KMS-11 (cell line): ENCODE measurements at regions not wholly inside any gene's neighbourhood (a gene's known extent, or its start where the extent isn't known, plus 50 kb on each side); places are given as distances from the start of the nearest gene placed in this dataset.

ENCODE experiments used
- H2AFZ ChIP-seq: fragments of 200-600 bp; sonication (generic); 2 replicates; pipeline ENCODE4 v1.6.1; 2016; ENCODE audit warnings: antibody characterized with exemption, mixed run types, low read depth
- H3K27ac ChIP-seq: fragments of 200-600 bp; sonication (generic); 2 replicates; pipeline ENCODE4 v1.6.1; 2016; ENCODE audit warnings: mild to moderate bottlenecking, mixed run types
- H3K27me3 ChIP-seq: fragments of 200-600 bp; sonication (generic); 2 replicates; pipeline ENCODE4 v1.6.1; 2017; ENCODE audit warnings: mild to moderate bottlenecking, low read depth, mixed run types, moderate library complexity; ENCODE audit not compliant: insufficient read depth
- H3K36me3 ChIP-seq: fragments of 200-600 bp; sonication (generic); 2 replicates; pipeline ENCODE4 v1.6.1; 2017; ENCODE audit warnings: mild to moderate bottlenecking, mixed run types; ENCODE audit not compliant: insufficient read depth
- H3K4me1 ChIP-seq: fragments of 200-600 bp; sonication (generic); 2 replicates; pipeline ENCODE4 v1.6.1; 2016; ENCODE audit warnings: mild to moderate bottlenecking, low read depth, mixed run types; ENCODE audit not compliant: poor library complexity, severe bottlenecking
- H3K4me2 ChIP-seq: fragments of 200-600 bp; sonication (generic); 2 replicates; pipeline ENCODE4 v1.7.0; 2016; ENCODE audit warnings: mild to moderate bottlenecking, mixed run types
- H3K4me3 ChIP-seq: fragments of 200-600 bp; sonication (generic); IDR thresholded peaks from 2 replicates; pipeline ENCODE4 v1.6.1; 2017; ENCODE audit warnings: low read depth, low read length, mixed read lengths; ENCODE audit not compliant: insufficient read depth
- H3K79me2 ChIP-seq: fragments of 200-600 bp; sonication (generic); 2 replicates; pipeline ENCODE4 v1.6.1; 2016; ENCODE audit warnings: low read depth, mixed run types; ENCODE audit not compliant: insufficient read depth
- H3K9ac ChIP-seq: fragments of 200-600 bp; sonication (generic); 2 replicates; pipeline ENCODE4 v1.6.1; 2016; ENCODE audit warnings: mild to moderate bottlenecking, mixed run types
- H4K20me1 ChIP-seq: fragments of 200-600 bp; sonication (generic); 2 replicates; pipeline ENCODE4 v1.6.1; 2016; ENCODE audit warnings: mild to moderate bottlenecking, mixed run types; ENCODE audit not compliant: insufficient read depth
- CTCF ChIP-seq: fragments of 200-600 bp; sonication (generic); conservative IDR thresholded peaks from 2 replicates; pipeline ENCODE4 v1.6.1; 2017; ENCODE audit warnings: low read depth, mild to moderate bottlenecking, antibody characterized with exemption, low read length, moderate library complexity, mixed read lengths

DNA sequence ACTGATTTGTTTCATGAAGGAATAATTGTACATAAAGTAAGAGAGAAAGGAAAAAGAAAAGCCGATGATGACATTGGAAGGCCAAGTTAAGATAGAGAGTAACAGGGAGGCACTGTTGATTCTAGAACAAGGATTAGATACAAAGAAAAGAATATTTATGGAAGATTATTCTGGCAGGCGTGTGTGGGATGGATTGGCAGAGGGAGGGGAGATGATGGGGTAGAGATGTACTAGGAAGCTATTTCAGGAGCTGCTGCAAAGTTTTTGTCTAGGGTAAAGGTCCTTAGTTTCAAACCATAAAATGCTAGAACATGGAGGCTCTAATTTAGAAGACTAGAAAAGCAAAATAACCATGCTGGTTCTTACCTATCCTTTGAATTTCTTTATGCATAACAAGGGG lies 280.0 kb upstream of the LRRN1 start:
- TF ChIP-seq CTCF = no peak
- H3K36me3 ChIP-seq = no peaks in the 10 kb centered on the region
- no peak overlapping the region for H2AFZ ChIP-seq
- no peak overlapping the region for H3K27ac ChIP-seq
- no peak overlapping the region for H3K4me2 ChIP-seq
- no peaks in the 10 kb centered on the region for H3K79me2 ChIP-seq
- H4K20me1 ChIP-seq = no peaks in the 10 kb centered on the region
- no peak overlapping the region for H3K9ac ChIP-seq
- no peaks in the 10 kb centered on the region for H3K4me1 ChIP-seq
- H3K4me3 ChIP-seq = no peak overlapping the region
- H3K27me3 ChIP-seq = no peaks in the 10 kb centered on the region

GRCh38 chr3:3516996-3517395 lies 282.2 kb upstream of the LRRN1 start:
- no peak overlapping the region for H3K27ac ChIP-seq
- no peak overlapping the region for H2AFZ ChIP-seq
- no peaks in the 10 kb centered on the region for H3K27me3 ChIP-seq
- H3K4me1 ChIP-seq = no peaks in the 10 kb centered on the region
- H3K36me3 ChIP-seq = no peaks in the 10 kb centered on the region
- H3K4me3 ChIP-seq = no peak overlapping the region
- H3K9ac ChIP-seq = no peak overlapping the region
- H3K4me2 ChIP-seq = no peak overlapping the region
- H4K20me1 ChIP-seq = no peaks in the 10 kb centered on the region
- TF ChIP-seq CTCF = no peak
- no peaks in the 10 kb centered on the region for H3K79me2 ChIP-seq

GRCh38 chr3:3516384-3516783 lies 282.8 kb upstream of the LRRN1 start:
- no peak overlapping the region for H3K9ac ChIP-seq
- no peak overlapping the region for H3K4me3 ChIP-seq
- no peaks in the 10 kb centered on the region for H3K4me1 ChIP-seq
- no peak for TF ChIP-seq CTCF
- H3K36me3 ChIP-seq = no peaks in the 10 kb centered on the region
- no peak overlapping the region for H3K4me2 ChIP-seq
- no peaks in the 10 kb centered on the region for H3K27me3 ChIP-seq
- no peaks in the 10 kb centered on the region for H3K79me2 ChIP-seq
- no peak overlapping the region for H2AFZ ChIP-seq
- H4K20me1 ChIP-seq = no peaks in the 10 kb centered on the region
- no peak overlapping the region for H3K27ac ChIP-seq

GRCh38 chr3:3509665-3510064 lies 289.6 kb upstream of the LRRN1 start:
- H3K27ac ChIP-seq = no peak overlapping the region
- H3K4me3 ChIP-seq = no peak overlapping the region
- no peaks in the 10 kb centered on the region for H4K20me1 ChIP-seq
- no peaks in the 10 kb centered on the region for H3K36me3 ChIP-seq
- H3K4me2 ChIP-seq = no peak overlapping the region
- H2AFZ ChIP-seq = no peak overlapping the region
- H3K79me2 ChIP-seq = no peaks in the 10 kb centered on the region
- no peaks in the 10 kb centered on the region for H3K27me3 ChIP-seq
- H3K4me1 ChIP-seq = peaks cover 8% of the 10 kb centered on the region
- no peak overlapping the region for H3K9ac ChIP-seq
- no peak for TF ChIP-seq CTCF

DNA sequence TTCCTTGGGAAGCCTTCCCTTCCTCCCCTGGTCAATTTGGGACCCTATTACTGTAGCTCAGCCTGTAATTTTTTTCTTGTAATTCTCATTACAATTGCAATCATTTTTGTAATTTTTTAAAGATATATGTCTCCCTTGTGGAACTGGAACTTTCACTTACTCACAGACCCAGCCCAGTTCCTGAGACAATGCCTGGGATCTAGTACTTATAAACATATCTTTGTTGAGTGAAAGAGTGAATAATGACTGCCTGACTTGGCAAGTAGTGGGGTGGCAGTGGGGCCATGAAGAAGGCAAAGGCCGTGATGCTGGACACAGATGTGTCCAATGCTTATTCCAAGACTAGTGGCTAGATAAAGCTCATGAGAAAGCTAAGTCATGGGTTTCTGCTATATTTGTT lies 294.5 kb upstream of the LRRN1 start:
- Histone ChIP-seq H3K27ac (no peak overlapping the region), H3K27me3 (no peaks in the 10 kb centered on the region), H3K79me2 (no peaks in the 10 kb centered on the region), H3K4me3 (no peak overlapping the region), H3K4me1 (peaks cover 29% of the 10 kb centered on the region), H3K4me2 (no peak overlapping the region), H4K20me1 (no peaks in the 10 kb centered on the region), H2AFZ (no peak overlapping the region), H3K36me3 (no peaks in the 10 kb centered on the region), H3K9ac (no peak overlapping the region)
- TF ChIP-seq CTCF = no peak
